ENCODE measurements at regions not wholly inside any gene's neighbourhood (a gene's known extent, or its start where the extent isn't known, plus 50 kb on each side); places are given as distances from the start of the nearest gene placed in this dataset.

GRCh38 chr2:66674087-66674486, 239.2 kb downstream of the MEIS1 start:
- no peak for DNase-seq (ENCODE audit: low read depth)
- no peak overlapping the region for H3K4me3 ChIP-seq (ENCODE audit: low read depth, low read length)
- TF ChIP-seq CTCF (IDR thresholded peaks at IDR 0.05; ENCODE audit: insufficient read depth, low read length, poor library complexity, severe bottlenecking): no peak
- H3K27me3 ChIP-seq (ENCODE audit: control insufficient read depth, insufficient read depth, low read length): no peaks in the 10 kb centered on the region
- no peaks in the 10 kb centered on the region for H3K36me3 ChIP-seq (ENCODE audit: control insufficient read depth, insufficient read depth, low read length)

GRCh38 chr2:66675591-66675990, 240.7 kb downstream of the MEIS1 start:
- no peak for DNase-seq (ENCODE audit: low read depth)
- H3K27me3 ChIP-seq (ENCODE audit: control insufficient read depth, insufficient read depth, low read length): no peaks in the 10 kb centered on the region
- TF ChIP-seq CTCF (IDR thresholded peaks at IDR 0.05; ENCODE audit: insufficient read depth, low read length, poor library complexity, severe bottlenecking): no peak
- H3K4me3 ChIP-seq (ENCODE audit: low read depth, low read length): no peak overlapping the region
- H3K36me3 ChIP-seq (ENCODE audit: control insufficient read depth, insufficient read depth, low read length): no peaks in the 10 kb centered on the region

DNA sequence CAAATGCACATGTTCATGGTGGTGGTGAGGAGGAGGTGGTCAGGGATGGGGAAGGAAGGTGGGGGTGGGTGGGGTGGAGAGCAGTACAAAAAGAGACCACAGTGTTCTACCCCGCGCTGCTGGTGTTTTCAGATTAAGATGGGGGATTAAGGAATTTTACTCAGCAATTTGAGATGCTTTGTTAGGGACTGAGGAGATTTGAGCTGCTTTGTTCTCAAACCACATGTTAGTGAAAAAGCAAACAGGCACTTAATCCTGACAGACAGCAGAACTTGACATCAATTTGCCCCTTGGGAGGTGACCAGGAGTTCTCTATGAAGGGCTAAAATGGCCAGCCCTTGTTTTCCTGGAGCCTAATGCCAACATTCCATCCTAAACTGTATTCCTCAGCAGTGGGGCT, 244.5 kb downstream of the MEIS1 start:
- Histone ChIP-seq H3K27me3 (ENCODE audit: control insufficient read depth, insufficient read depth, low read length) (no peaks in the 10 kb centered on the region), H3K4me3 (ENCODE audit: low read depth, low read length) (no peak overlapping the region), H3K36me3 (ENCODE audit: control insufficient read depth, insufficient read depth, low read length) (no peaks in the 10 kb centered on the region)
- no peak for TF ChIP-seq CTCF (IDR thresholded peaks at IDR 0.05; ENCODE audit: insufficient read depth, low read length, poor library complexity, severe bottlenecking)
- DNase-seq (ENCODE audit: low read depth): no peak

DNA sequence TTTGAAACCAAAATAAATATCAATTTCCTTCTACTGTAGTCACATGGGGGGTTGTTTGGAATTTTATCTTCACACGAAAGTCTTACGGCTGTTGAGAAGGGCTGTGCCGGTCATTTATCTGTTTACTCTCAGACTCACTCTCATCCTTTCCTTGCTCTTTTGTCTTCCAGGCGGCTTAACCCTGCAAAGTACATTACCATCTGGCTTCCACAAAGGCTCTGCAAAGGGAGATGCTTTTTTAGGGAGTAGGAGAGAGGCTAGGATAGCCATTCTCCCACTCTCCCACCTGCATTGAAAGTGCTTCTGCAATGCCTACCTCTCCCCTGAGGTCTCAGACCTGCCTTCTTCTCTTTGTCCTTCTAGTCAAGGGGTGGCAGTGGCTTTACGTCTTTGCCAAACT, 247.6 kb downstream of the MEIS1 start:
- Histone ChIP-seq H3K36me3 (ENCODE audit: control insufficient read depth, insufficient read depth, low read length) (no peaks in the 10 kb centered on the region), H3K4me3 (ENCODE audit: low read depth, low read length) (no peak overlapping the region), H3K27me3 (ENCODE audit: control insufficient read depth, insufficient read depth, low read length) (no peaks in the 10 kb centered on the region)
- no peak for DNase-seq (ENCODE audit: low read depth)
- no peak for TF ChIP-seq CTCF (IDR thresholded peaks at IDR 0.05; ENCODE audit: insufficient read depth, low read length, poor library complexity, severe bottlenecking)

- DNase-seq (ENCODE audit: low read depth): no peak
- Histone ChIP-seq H3K27me3 (ENCODE audit: control insufficient read depth, insufficient read depth, low read length) (no peaks in the 10 kb centered on the region), H3K4me3 (ENCODE audit: low read depth, low read length) (no peak overlapping the region), H3K36me3 (ENCODE audit: control insufficient read depth, insufficient read depth, low read length) (no peaks in the 10 kb centered on the region)
- TF ChIP-seq CTCF (IDR thresholded peaks at IDR 0.05; ENCODE audit: insufficient read depth, low read length, poor library complexity, severe bottlenecking): no peak
These were observed 248.1 kb downstream of the MEIS1 start for GRCh38 chr2:66683064-66683463.

DNA sequence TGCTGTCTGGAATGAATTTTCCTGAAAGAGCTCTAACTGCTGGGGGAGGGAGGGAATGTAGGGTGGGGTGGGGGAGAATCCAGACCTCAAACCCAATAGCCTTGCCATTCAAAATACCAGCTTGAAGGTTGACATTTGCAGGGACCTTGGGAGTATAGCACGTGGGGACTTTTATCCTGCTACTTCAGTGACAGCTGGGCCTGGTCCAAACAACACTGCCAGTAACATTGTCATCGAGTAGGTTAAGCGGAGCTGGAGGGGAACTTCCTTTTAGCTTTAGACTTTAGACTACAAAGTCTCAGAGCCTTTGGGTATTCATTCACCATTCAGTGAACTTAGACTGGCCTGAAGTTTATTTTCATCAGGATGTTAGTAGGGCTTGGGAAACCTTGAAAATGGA, 248.7 kb downstream of the MEIS1 start:
- Histone ChIP-seq H3K27me3 (ENCODE audit: control insufficient read depth, insufficient read depth, low read length) (no peaks in the 10 kb centered on the region), H3K4me3 (ENCODE audit: low read depth, low read length) (no peak overlapping the region), H3K36me3 (ENCODE audit: control insufficient read depth, insufficient read depth, low read length) (no peaks in the 10 kb centered on the region)
- DNase-seq (ENCODE audit: low read depth): no peak
- TF ChIP-seq CTCF (IDR thresholded peaks at IDR 0.05; ENCODE audit: insufficient read depth, low read length, poor library complexity, severe bottlenecking): no peak
